Pancreas (tissue), 10 donors: ENCODE measurements at regions not wholly inside any gene's neighbourhood (a gene's known extent, or its start where the extent isn't known, plus 50 kb on each side); places are given as distances from the start of the nearest gene placed in this dataset.
"Not testable (repeated sequence)": the region's sequence is repeated elsewhere in the genome, so short reads cannot be mapped to it uniquely, and the experiment has no call there.

Source experiments
- ATAC-seq, 4 donors: fragments of 200-7000 bp; cut with Tn5 transposase; one replicate each; pipeline versions ENCODE4 v1.8.0 to v1.9.1; 2020; ENCODE audit warnings: mild to moderate bottlenecking in 4 of 4, moderate library complexity in 4 of 4
- DNase-seq, 6 donors: peaks; one replicate each; pipeline ENCODE4 v3.0.0-alpha.2; 2020
- FAIRE-seq: peaks from 2 replicates; lab custom pipeline; 2012; peaks lifted over from hg19 to GRCh38; lab: Jason Lieb, UNC
- H3K27ac ChIP-seq, 4 donors: fragments of 200-600 bp; sonication (generic); 1 replicate in 3 of 4; 2 replicates in 1 of 4; pipeline versions ENCODE4 v1.5.0 to v1.8.0; 2020
- H3K27me3 ChIP-seq, 4 donors: fragments of 200-600 bp; one replicate each; pipeline ENCODE4 v1.8.0; 2021
- H3K36me3 ChIP-seq, 3 donors: fragments of 200-600 bp; sonication (generic) in 1 of 3; one replicate each; pipeline versions ENCODE4 v1.5.0 to v1.8.0; 2020 to 2021
- H3K4me1 ChIP-seq, 3 donors: fragments of 200-600 bp; one replicate each; pipeline ENCODE4 v1.8.0; 2021
- H3K4me3 ChIP-seq, 4 donors: fragments of 200-600 bp; sonication (generic) in 2 of 4; one replicate each; pipeline versions ENCODE4 v1.5.0 to v1.8.0; 2020 to 2021
- H3K9me3 ChIP-seq, 4 donors: fragments of 200-600 bp; one replicate each; pipeline ENCODE4 v1.8.0; 2021
- CTCF ChIP-seq, 4 donors: fragments of 200-600 bp; sonication (generic) in 3 of 4; IDR thresholded peaks; one replicate each; pipeline versions ENCODE4 v1.5.0 to v1.8.0; 2021; ENCODE audit warnings: antibody characterized with exemption in 4 of 4
- WGBS, 2 donors: extraction: QIAGEN DNeasy Blood & Tissue Kit; methylation state at CpG; one replicate each; pipeline ENCODE4 v1.1.7; 2013; 5-methylcytosine and 5-hydroxymethylcytosine counted together
- intact Hi-C, 3 donors: fragments of 100-400 bp; cut with DNase I; formaldehyde crosslinking; loops; one replicate each; pipeline versions ENCODE4 v1.11.1 to v1.14.2; 2022
- donor health status: healthy with polysubstance abuse.
- donor health status: DM: no; HTN: no; CAD: no; lungs with moderate emphysema.
- donor health status: DM: no; HTN: no; CAD: no.
- donor health status: control.
- donor health status: control.
- donor health status: Bipolar disorder and iron deficiency.
- donor health status: DM: yes; HTN: yes; CAD: no.
- donor health status: DM: no; HTN: no; CAD: no.
- donor health status: DM: no; HTN: no; CAD: no.
- donor health status: DM: yes; HTN: yes; CAD: no.

- no peak for FAIRE-seq
- TF ChIP-seq CTCF (IDR thresholded peaks at IDR 0.05) = no peak
- WGBS, 2 donors = 6 to 17% methylated on average over 1 of the region's 1 CpG
These were observed 138.3 kb upstream of the FUT9 start for GRCh38 chr6:95877480-95877879.

GRCh38 chr6:95879856-95880255 lies 135.9 kb upstream of the FUT9 start:
- no peak for TF ChIP-seq CTCF (IDR thresholded peaks at IDR 0.05)
- 74 to 85% methylated on average over 1 of the region's 1 CpG for WGBS, 2 donors
- Histone ChIP-seq H3K36me3 (no peaks in the 10 kb centered on the region), H3K9me3 (no peaks in the 10 kb centered on the region), H3K27ac (no peak overlapping the region), H3K4me1 (no peaks in the 10 kb centered on the region), H3K4me3 (no peak overlapping the region), H3K27me3 (no peaks in the 10 kb centered on the region)
- intact Hi-C loops = no loop called here
- DNase-seq = no peak
- no peak for FAIRE-seq
- no peak for ATAC-seq

More at GRCh38 chr6:95877480-95877879, 138.3 kb upstream of the FUT9 start:
- H3K27ac ChIP-seq = no peak overlapping the region
- no peaks in the 10 kb centered on the region for H3K27me3 ChIP-seq
- no peak for DNase-seq
- no peaks in the 10 kb centered on the region for H3K9me3 ChIP-seq
- H3K4me1 ChIP-seq = no peaks in the 10 kb centered on the region
- no peaks in the 10 kb centered on the region for H3K36me3 ChIP-seq
- ATAC-seq = peak in 1 of 4 donors; percentile 16
- no peak overlapping the region for H3K4me3 ChIP-seq
- intact Hi-C loops = no loop called here

GRCh38 chr6:95882371-95882770 lies 133.4 kb upstream of the FUT9 start:
- ATAC-seq (no peak), DNase-seq (no peak), FAIRE-seq (no peak)
- H3K4me3 ChIP-seq = no peak overlapping the region
- no peaks in the 10 kb centered on the region for H3K27me3 ChIP-seq
- H3K9me3 ChIP-seq = no peaks in the 10 kb centered on the region
- H3K4me1 ChIP-seq = no peaks in the 10 kb centered on the region
- TF ChIP-seq CTCF (IDR thresholded peaks at IDR 0.05) = no peak
- H3K36me3 ChIP-seq = no peaks in the 10 kb centered on the region
- no peak overlapping the region for H3K27ac ChIP-seq
- WGBS, 2 donors = 83 to 89% methylated on average over 4 of the region's 4 CpGs
- intact Hi-C loops = no loop called here

GRCh38 chr6:95888711-95889110 lies 127.1 kb upstream of the FUT9 start:
- H3K27ac ChIP-seq, H3K4me1 ChIP-seq, H3K4me3 ChIP-seq, intact Hi-C loops, H3K36me3 ChIP-seq, H3K27me3 ChIP-seq, ATAC-seq, FAIRE-seq, H3K9me3 ChIP-seq, DNase-seq: not testable (repeated sequence)
- WGBS, 2 donors = 90 to 96% methylated on average over 2 of the region's 2 CpGs

- WGBS, 2 donors = 49 to 57% methylated on average over 3 of the region's 3 CpGs
- Histone ChIP-seq H3K4me1 (no peaks in the 10 kb centered on the region), H3K4me3 (no peak overlapping the region), H3K27me3 (no peaks in the 10 kb centered on the region), H3K9me3 (peaks cover 0 to 3% (median 0%) of the 10 kb centered on the region in 4 donors), H3K27ac (no peak overlapping the region), H3K36me3 (no peaks in the 10 kb centered on the region)
- DNase-seq = no peak
- ATAC-seq = no peak
- no peak for FAIRE-seq
- no peak for TF ChIP-seq CTCF (IDR thresholded peaks at IDR 0.05)
- intact Hi-C loops = no loop called here
These were observed 110.6 kb upstream of the FUT9 start for GRCh38 chr6:95905132-95905531.
